ENCODE measurements at regions not wholly inside any gene's neighbourhood (a gene's known extent, or its start where the extent isn't known, plus 50 kb on each side); places are given as distances from the start of the nearest gene placed in this dataset.

DNA sequence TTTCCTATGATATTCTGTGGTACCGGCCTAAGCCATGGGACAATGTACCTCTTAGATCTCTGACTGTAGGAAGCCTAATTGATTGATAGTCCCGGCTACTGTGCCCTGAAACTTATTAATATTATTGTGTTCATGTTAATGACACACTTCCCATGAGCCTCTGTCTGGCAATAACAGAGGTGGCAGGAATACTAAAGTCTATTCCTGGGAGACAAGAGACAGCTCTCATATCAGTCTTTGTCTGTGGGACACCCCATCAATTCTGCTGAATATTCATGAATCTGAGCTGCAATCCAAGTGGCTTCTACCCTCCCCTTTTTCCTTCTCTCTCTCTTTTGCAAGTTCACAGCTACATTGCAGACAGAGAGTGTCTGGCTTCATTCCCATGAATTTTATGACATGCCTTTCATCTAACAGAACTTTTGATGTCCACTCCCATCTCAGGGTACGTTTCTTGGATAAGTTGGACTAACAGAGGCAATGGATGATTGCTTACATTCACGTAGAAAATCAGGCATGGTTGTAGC lies 907.5 kb downstream of the ZPLD1 start:
- ChIA-PET CTCF (no interaction called here), POLR2A (no interaction called here)
- TF ChIP-seq SREBF2 (IDR thresholded peaks at IDR 0.05) = no peak
- no peak for TF ChIP-seq FOSB (CRISPR knock-in tag; IDR thresholded peaks at IDR 0.05)
- TF ChIP-seq NR3C1 (IDR thresholded peaks at IDR 0.05) = no peak
- no peak for TF ChIP-seq EHF (CRISPR knock-in tag; IDR thresholded peaks at IDR 0.05)
- no peak for TF ChIP-seq KDM1A (IDR thresholded peaks at IDR 0.05; ENCODE audit: low read depth)
- TF ChIP-seq KDM5A (IDR thresholded peaks at IDR 0.05) = no peak
- TF ChIP-seq CHD2 (IDR thresholded peaks at IDR 0.05; ENCODE audit: low read length, partially characterized antibody) = no peak
- no peak for TF ChIP-seq HDAC2 (IDR thresholded peaks at IDR 0.05)
- TF ChIP-seq, protein P1, sequence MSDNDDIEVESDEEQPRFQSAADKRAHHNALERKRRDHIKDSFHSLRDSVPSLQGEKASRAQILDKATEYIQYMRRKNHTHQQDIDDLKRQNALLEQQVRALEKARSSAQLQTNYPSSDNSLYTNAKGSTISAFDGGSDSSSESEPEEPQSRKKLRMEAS (IDR thresholded peaks at IDR 0.05) = no peak
- TF ChIP-seq PHF8 (IDR thresholded peaks at IDR 0.05; ENCODE audit: borderline replicate concordance, low read depth) = no peak
- no peak for TF ChIP-seq NPAS2 (CRISPR knock-in tag; IDR thresholded peaks at IDR 0.05; ENCODE audit: borderline replicate concordance)
- no peak for TF ChIP-seq ZNF302 (CRISPR knock-in tag; IDR thresholded peaks at IDR 0.05)
- TF ChIP-seq RARB (CRISPR knock-in tag; IDR thresholded peaks at IDR 0.05) = no peak
- TF ChIP-seq, protein P2, sequence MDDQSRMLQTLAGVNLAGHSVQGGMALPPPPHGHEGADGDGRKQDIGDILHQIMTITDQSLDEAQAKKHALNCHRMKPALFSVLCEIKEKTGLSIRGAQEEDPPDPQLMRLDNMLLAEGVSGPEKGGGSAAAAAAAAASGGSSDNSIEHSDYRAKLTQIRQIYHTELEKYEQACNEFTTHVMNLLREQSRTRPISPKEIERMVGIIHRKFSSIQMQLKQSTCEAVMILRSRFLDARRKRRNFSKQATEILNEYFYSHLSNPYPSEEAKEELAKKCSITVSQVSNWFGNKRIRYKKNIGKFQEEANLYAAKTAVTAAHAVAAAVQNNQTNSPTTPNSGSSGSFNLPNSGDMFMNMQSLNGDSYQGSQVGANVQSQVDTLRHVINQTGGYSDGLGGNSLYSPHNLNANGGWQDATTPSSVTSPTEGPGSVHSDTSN (IDR thresholded peaks at IDR 0.05) = no peak
- no peak for TF ChIP-seq SMC3 (IDR thresholded peaks at IDR 0.05)
- TF ChIP-seq CEBPB (IDR thresholded peaks at IDR 0.05) = no peak
- TF ChIP-seq TP53 (CRISPR knock-in tag; IDR thresholded peaks at IDR 0.05) = no peak
- no peak for TF ChIP-seq EHMT2 (IDR thresholded peaks at IDR 0.05; ENCODE audit: low read depth)
- TF ChIP-seq JUNB (IDR thresholded peaks at IDR 0.05) = no peak
- DNase-seq (ENCODE audit: low read depth in 1 of 2, low spot score in 1 of 2) (no peak), ATAC-seq (no peak), FAIRE-seq (no peak)
- no peak overlapping the region for H3K4me2 ChIP-seq
- no peaks in the 10 kb centered on the region for H3K9me3 ChIP-seq
- H3K4me1 ChIP-seq = no peaks in the 10 kb centered on the region
- H3K4me3 ChIP-seq = no peak overlapping the region
- WGBS (ENCODE audit: missing lambda C conversion rate) = 30% methylated on average over 4 of the region's 4 CpGs
- H3K27ac ChIP-seq = no peak overlapping the region

DNA sequence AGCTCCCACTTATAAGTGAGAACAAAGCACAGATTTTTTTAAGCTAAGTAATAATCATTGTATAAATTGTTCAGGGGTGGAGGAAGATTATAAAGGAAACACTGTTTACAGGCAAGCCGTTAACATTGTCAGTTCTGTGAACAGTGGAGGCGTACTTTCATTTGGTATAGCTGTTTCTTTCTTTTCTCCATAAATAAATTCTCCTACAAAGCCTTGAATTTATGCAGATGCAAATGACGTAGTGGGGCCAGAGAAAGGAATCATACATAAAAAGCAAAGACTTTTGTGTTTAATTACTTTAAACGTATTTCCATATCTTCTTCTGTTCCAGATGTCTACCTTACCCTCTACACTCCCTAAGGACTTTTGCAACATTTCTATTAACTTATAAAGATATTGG lies 914.9 kb downstream of the ZPLD1 start:
- ChIA-PET POLR2A (no interaction called here), CTCF (no interaction called here)
- no peak overlapping the region for H3K4me2 ChIP-seq
- DNase-seq (ENCODE audit: low read depth in 1 of 2, low spot score in 1 of 2) = no peak
- no peak overlapping the region for H3K27ac ChIP-seq
- FAIRE-seq = no peak
- no peaks in the 10 kb centered on the region for H3K9me3 ChIP-seq
- no peaks in the 10 kb centered on the region for H3K4me1 ChIP-seq
- no peak overlapping the region for H3K4me3 ChIP-seq
- ATAC-seq = no peak
- TF ChIP-seq JUNB (IDR thresholded peaks at IDR 0.05) (no peak), RAD21 (conservative IDR thresholded peaks at IDR 0.05 in 1 of 2, IDR thresholded peaks at IDR 0.05 in 1 of 2) (no peak), MAFK (IDR thresholded peaks at IDR 0.05; ENCODE audit: partially characterized antibody) (no peak), PHF8 (IDR thresholded peaks at IDR 0.05; ENCODE audit: borderline replicate concordance, low read depth) (no peak)
- 19% methylated on average over 4 of the region's 4 CpGs for WGBS (ENCODE audit: missing lambda C conversion rate)

GRCh38 chr3:103365467-103365866 lies 930.7 kb downstream of the ZPLD1 start:
- WGBS (ENCODE audit: missing lambda C conversion rate) = 0% methylated on average over 1 of the region's 1 CpG
- Histone ChIP-seq H3K27ac (no peak overlapping the region), H3K9me3 (no peaks in the 10 kb centered on the region), H3K4me1 (no peaks in the 10 kb centered on the region), H3K4me2 (no peak overlapping the region), H3K4me3 (no peak overlapping the region)
- TF ChIP-seq ZC3H11A (IDR thresholded peaks at IDR 0.05) = no peak
- peak; percentile 45 for TF ChIP-seq MAFK (IDR thresholded peaks at IDR 0.05; ENCODE audit: partially characterized antibody)
- CTCF ChIA-PET = no interaction called here
- ATAC-seq (no peak), DNase-seq (ENCODE audit: low read depth in 1 of 2, low spot score in 1 of 2) (no peak), FAIRE-seq (no peak)
- POLR2A ChIA-PET = no interaction called here

DNA sequence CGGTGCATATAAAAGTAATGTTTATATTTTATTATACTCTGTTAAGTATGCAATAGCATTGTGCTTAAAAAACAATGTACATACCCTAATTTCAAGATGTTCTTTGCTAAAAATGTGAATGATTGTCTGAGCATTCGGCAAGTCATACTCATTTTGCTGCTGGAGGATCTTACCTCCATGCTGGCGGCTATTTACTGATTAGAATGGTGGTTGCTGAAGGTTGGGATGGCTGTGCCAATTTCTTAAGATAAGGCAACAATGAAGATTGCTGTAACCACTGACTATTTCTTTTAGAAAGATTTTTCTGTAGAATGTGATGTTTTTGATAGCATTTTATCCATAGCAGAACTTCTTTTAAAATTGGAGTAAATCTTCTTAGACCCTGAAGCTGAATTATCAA lies 932.7 kb downstream of the ZPLD1 start:
- Histone ChIP-seq H3K4me1 (no peaks in the 10 kb centered on the region), H3K4me3 (no peak overlapping the region), H3K27ac (no peak overlapping the region), H3K9me3 (no peaks in the 10 kb centered on the region), H3K4me2 (no peak overlapping the region)
- 11% methylated on average over 3 of the region's 3 CpGs for WGBS (ENCODE audit: missing lambda C conversion rate)
- CTCF ChIA-PET = no interaction called here
- ATAC-seq = no peak
- TF ChIP-seq ZC3H11A (IDR thresholded peaks at IDR 0.05) (no peak), ZNF302 (CRISPR knock-in tag; IDR thresholded peaks at IDR 0.05) (no peak), ZFP36 (IDR thresholded peaks at IDR 0.05; ENCODE audit: borderline replicate concordance, partially characterized antibody) (no peak), NFE2L2 (conservative IDR thresholded peaks at IDR 0.05; ENCODE audit: low read length) (no peak), SMC3 (IDR thresholded peaks at IDR 0.05) (no peak), EP300 (IDR thresholded peaks at IDR 0.05) (no peak), JUN (IDR thresholded peaks at IDR 0.05) (no peak), RARB (CRISPR knock-in tag; IDR thresholded peaks at IDR 0.05) (no peak), HEYL (CRISPR knock-in tag; IDR thresholded peaks at IDR 0.05) (no peak), BHLHE40 (IDR thresholded peaks at IDR 0.05; ENCODE audit: low read depth, low read length) (no peak), CHD2 (IDR thresholded peaks at IDR 0.05; ENCODE audit: low read length, partially characterized antibody) (no peak), CBX8 (IDR thresholded peaks at IDR 0.05) (no peak), POLR2AphosphoS2 (conservative IDR thresholded peaks at IDR 0.05; ENCODE audit: low read length) (no peak), POLR2A (IDR thresholded peaks at IDR 0.05; ENCODE audit: low read length) (no peak), HOXA7 (CRISPR knock-in tag; IDR thresholded peaks at IDR 0.05) (no peak)
- TF ChIP-seq, protein P3, sequence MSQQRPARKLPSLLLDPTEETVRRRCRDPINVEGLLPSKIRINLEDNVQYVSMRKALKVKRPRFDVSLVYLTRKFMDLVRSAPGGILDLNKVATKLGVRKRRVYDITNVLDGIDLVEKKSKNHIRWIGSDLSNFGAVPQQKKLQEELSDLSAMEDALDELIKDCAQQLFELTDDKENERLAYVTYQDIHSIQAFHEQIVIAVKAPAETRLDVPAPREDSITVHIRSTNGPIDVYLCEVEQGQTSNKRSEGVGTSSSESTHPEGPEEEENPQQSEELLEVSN (IDR thresholded peaks at IDR 0.05; ENCODE audit: borderline replicate concordance, low read depth) = no peak
- TF ChIP-seq, protein P1 (IDR thresholded peaks at IDR 0.05) = no peak
- FAIRE-seq = no peak
- DNase-seq (ENCODE audit: low read depth in 1 of 2, low spot score in 1 of 2) = no peak
- POLR2A ChIA-PET = no interaction called here

Data from A549 (cell line).